HG03159 (cell line): ENCODE measurements at regions not wholly inside any gene's neighbourhood (a gene's known extent, or its start where the extent isn't known, plus 50 kb on each side); places are given as distances from the start of the nearest gene placed in this dataset.
"Not testable (repeated sequence)": the region's sequence is repeated elsewhere in the genome, so short reads cannot be mapped to it uniquely, and the experiment has no call there.

Source experiments
- ATAC-seq: cut with Tn5 transposase; IDR thresholded peaks from one replicate; pipeline ENCODE4 v1.9.1; 2021; ENCODE audit warnings: mild to moderate bottlenecking, moderate library complexity; ENCODE audit not compliant: unreplicated experiment

- ATAC-seq: no peak
These were observed 1086.3 kb upstream of the TMPRSS15 start for GRCh38 chr21:19489930-19490329.

DNA sequence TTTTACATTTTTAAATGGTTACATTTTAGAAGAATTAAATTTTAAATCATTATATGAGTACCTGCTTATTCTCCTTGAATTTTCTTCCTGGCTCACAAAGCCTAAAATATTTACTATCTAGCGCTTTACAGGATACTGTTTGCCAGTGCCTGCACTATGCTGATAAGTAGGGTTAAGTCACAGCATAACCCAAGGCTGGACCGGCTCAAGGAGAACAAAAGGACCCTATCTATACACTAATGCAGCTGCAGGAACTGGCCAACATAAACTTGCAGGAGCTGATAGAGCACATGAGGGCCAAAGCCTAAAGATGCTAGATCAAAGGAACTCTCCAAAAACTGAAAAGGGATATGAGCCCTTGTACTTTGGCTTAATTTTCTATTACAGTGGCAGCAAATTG lies 1086.9 kb upstream of the TMPRSS15 start:
- no peak for ATAC-seq

DNA sequence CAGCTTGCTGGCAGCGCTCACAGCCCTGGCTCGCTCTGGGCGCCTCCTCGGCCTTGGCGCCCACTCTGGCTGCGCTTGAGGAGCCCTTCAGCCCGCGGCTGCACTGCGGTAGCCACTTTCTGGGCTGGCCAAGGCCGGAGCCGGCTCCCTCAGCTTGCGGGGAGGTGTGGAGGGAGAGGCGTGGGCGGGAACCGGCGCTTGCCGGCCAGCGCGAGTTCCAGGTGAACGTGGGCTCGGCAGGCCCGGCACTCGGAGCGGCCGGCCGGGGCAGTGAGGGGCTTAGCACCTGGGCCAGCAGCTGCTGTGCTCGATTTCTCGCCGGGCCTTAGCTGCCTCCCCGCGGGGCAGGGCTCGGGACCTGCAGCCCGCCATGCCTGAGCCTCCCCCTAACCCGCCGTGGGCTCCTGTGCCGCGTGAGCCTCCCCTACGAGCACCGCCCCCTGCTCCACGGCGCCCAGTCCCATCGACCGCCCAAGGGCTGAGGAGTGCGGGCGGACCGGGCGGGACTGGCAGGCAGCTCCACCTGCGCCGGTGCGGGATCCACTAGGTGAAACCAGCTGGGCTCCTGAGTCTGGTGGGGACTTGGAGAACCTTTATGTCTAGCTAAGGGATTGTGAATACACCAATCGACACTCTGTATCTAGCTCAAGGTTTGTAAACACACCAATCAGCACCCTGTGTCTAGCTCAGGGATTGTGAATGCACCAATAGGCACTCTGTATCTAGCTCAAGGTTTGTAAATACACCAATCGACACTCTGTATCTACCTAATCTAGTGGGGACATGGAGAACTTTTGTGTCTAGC lies 1090.1 kb upstream of the TMPRSS15 start:
- ATAC-seq: not testable (repeated sequence)

GRCh38 chr21:19501115-19501514 lies 1097.5 kb upstream of the TMPRSS15 start:
- no peak for ATAC-seq

DNA sequence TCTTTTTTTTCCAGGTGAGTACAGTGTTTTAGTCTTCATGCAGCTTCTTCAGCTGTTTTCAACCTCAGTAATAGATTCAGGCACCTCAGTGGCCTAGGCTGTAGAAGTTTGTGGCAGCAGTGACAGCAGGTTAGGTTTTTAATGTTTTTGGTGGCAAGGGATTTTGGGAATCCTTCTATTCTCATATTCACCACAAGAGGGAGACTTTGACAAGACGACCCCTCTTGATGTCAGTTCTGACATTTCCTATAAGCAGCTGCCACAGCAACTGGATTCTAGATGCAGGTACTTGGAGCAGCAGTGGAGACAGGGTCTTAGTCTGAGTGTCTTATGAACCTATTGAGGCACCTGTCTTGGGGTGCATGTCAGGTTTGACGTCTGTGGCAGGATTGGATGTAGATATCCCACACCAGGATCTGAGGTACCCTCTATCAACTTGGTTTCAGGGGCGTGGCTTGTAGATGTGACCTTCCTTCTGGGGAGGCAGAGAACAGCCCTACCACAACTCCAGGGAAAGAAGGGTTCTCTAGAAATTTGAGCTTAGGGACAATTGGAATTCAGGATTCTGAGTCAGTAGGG lies 1104.2 kb upstream of the TMPRSS15 start:
- ATAC-seq: no peak

DNA sequence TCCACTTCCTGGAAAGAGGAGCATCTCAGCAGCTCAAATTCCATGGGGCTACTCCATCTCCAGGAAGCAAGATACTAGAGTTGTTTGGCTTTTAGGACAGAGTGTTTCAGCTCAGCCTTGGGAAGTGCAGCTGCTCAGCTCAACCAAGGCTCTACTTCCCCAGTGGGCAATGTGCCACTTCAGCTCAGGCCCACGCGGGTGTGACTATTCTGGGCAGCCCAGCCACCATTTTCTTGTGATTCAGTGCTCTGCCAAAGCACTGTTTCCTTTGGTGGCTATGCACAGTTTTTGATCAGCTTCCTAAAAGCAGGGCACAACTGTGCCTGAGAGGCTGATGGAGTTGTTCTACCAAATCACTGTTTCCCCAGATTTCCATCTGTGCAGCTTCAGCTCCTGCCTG lies 1104.9 kb upstream of the TMPRSS15 start:
- no peak for ATAC-seq

DNA sequence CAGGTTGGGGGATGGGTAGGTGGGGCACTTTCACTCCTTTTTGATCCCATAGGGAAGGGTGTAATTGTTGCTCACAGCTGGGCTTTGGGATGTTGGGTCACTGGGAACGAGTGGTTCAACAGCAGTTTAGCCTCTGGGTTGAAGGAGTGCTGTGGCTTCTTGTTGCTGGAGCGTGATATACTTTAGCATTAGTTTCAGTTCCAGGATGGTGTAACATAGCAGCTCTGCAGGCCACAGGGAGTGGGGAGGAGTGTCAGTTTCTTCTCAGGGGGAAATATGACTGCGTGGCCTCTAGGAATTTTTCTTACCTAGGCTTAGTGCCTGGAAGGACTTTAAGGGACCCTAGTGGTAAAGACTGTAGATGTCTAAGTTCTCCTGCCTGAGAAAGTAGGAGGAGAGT lies 1105.3 kb upstream of the TMPRSS15 start:
- ATAC-seq: no peak

DNA sequence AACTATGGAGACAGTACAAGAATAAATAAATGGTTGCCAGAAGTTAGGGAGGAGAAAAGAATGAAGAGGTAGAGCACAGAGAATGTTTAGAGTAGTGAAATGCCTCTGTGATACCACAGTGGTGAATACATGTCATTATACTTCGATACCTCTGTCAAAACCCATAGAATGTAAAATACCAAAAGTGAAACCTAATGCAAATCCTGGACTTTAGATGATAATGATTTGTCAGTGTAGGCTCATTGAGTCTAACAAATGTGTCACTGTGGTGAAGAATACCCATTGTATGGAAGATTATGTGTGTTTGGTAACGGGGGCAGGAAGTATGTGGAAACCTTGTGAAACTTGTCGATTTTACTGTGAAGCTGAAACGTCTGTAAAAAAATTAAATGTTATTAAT lies 1106.5 kb upstream of the TMPRSS15 start:
- ATAC-seq: no peak

DNA sequence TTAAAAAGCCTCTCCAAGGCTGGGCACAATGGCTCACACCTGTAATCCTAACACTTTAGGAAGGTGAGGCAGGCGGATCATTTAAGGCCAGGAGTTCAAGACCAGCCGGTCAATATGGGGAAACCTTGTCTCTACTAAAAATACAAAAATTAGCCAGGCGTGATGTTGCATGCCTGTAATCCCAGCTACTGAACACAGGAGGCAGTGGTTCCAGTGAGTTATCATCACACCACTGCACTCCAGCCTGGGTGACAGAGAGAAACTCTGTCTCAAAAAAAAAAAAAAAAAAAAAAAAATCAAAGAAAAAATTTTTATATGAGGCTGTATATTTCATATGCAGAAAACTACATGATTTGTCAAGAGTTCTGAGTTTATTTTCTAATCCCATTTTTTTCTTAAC lies 1107.1 kb upstream of the TMPRSS15 start:
- ATAC-seq: no peak

DNA sequence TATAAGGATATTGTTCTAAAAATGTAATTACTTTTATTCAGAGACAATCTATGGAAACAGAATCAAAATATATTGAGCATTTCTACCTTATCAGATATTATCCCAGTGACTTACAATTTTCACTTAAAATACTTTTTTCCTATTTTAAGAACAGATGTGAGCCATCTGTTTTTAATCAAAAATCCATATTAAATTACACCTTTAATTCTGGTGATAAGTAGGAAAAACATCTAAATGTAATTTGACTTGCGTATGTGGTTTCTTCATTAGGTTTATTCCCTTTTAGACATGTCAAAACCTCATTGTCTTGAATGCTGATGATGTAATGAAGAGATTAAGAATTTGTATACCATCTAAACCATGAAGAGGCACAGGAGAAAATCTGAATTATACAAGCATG lies 1118.8 kb upstream of the TMPRSS15 start:
- ATAC-seq: no peak

DNA sequence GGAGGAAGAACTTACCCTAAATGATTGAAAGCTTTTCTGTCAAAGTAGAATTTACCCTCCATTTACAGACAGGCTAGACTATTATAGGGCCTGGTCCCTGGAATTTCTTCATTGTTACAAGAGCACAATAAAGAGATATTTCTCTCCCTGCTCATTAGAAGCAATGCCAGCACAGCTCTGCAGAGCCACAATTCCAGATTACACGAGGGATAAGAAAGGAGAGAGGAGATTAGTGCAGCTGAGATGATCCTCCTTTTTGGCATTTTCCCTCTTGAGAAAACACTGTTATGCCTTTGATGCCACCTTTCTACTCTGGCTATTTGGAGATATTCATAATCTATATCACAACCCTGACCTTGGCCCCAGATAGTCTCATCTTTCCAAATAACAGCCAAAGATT lies 1119.5 kb upstream of the TMPRSS15 start:
- ATAC-seq: no peak

DNA sequence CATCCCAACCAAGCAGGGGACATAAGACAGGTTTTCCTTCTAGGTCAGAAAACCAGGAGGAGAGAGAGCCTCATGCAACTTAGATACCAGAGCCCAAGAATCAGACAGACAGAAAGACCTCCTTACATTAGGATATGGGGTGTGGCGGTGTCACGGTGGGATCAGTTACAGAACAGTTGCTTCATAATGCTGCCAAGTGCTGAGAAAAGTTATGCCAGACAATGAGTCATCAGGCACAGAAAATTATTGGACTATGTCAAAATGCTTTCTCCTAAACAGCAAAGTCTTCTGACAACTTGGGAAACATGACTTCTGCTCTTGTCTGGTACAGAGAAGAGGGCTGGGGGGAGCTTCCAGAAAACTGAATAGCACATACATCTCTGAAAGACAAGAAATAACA lies 1120.2 kb upstream of the TMPRSS15 start:
- ATAC-seq: no peak

GRCh38 chr21:19529031-19529430 lies 1125.4 kb upstream of the TMPRSS15 start:
- ATAC-seq: no peak

DNA sequence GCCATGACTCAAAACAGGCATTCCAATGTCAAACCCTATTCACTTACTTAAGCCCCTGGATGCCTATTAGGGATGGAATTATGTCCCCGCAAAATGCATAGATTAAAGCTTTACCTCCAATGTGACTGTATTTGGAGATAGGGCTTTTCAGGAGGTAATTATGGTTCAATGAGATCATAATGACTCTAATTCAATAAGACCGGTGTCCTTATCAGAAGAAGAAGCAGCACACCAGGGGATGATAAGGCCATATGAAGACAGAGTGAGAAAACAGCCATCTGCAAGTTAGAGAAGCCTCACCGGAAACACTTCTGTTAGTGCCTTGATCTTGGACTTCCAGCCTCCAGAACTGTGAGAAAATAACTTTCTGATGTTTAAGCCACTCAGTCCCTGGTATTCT lies 1131.8 kb upstream of the TMPRSS15 start:
- ATAC-seq: no peak

DNA sequence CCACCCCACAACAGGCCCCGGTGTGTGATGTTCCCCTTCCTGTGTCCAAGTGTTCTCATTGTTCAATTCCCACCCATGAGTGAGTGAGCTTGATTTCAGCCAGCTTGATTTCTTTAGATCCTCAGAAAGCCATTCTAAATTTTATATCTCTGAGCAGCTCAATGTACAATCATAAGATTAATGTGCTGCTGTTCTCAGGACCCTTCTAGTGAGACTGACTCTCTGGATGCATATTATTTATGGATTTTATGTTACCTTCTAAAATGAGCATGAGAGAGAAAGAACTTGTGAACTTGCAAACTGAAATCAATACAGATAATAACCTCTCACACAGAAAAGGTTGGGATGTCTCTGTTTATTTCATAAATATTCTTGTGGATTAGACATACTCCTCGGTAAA lies 1133.5 kb upstream of the TMPRSS15 start:
- no peak for ATAC-seq

- ATAC-seq: no peak
These were observed 1136.7 kb upstream of the TMPRSS15 start for GRCh38 chr21:19540287-19540686.

- no peak for ATAC-seq
These were observed 1138.0 kb upstream of the TMPRSS15 start for GRCh38 chr21:19541602-19542001.

DNA sequence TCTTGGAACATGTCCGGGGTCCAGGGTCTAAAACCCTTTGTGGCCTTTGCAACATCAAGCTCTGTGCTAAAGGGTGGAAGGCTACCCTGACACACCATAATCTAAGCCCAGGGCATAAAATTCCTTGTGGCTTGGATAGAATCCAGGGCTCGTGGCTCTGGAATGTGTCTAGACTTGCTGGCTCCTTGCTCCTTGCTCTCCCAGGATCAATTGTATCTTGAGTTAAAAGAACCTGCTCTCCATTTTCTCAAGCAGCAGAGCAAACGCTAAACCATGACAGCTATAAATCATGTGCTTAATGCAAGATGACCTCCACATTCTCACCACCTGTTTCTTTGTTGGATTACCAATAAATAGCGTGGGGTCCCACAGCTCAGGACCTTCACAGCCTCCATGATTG lies 1140.9 kb upstream of the TMPRSS15 start:
- ATAC-seq: not testable (repeated sequence)

GRCh38 chr21:19547951-19548840 lies 1144.6 kb upstream of the TMPRSS15 start:
- no peak for ATAC-seq

DNA sequence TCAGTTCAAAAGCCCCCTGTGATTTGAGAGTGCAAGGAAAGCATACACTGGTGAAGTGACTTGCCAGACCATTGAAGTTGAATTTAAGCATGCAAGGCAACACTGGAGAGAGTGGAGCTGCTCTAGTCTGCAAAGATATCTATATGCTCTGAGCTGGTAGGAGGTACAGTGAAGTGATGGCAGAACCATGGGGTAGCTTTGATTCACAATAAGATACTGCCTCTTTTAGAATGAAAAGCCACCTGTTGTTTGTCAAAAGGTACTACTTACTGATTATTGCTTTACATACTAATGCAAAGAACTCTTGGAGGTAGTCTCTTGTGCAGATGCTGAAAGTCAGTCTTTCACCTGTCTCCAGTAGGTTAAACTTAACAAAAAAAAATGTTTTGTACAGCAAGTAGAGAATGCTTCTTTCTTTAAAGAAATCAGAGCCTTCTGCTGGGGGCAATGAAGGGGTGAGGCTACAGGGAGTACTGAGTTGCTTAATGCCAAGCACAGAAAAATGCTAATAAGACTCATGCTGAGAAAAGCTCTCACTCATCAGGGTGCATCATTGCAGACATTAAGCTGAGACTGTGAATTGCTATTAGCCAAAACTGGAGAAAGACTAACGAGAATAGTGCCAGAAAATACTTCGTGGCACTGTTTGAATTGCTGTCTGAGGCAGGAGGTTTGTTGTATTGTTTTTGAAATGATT lies 1150.5 kb upstream of the TMPRSS15 start:
- no peak for ATAC-seq

DNA sequence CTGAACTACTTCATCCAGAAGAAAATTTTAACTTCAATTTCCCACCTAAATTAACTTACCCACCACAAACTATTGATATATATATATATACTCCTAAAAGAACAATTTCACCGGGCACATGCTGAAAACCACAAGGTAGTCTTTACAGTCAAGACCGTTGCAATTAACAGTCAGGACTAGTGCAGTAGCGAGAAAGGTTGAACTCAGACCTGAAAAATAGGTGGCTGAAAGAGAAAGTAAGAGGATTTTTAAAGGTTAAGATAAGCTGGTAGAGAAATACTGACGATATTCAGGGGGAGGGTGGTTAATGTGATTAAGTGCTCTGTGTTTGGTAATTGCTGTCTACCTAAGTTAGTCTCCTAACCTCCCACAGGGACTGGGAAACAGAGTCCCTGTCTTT lies 1153.5 kb upstream of the TMPRSS15 start:
- no peak for ATAC-seq
